ENCODE measurements at regions not wholly inside any gene's neighbourhood (a gene's known extent, or its start where the extent isn't known, plus 50 kb on each side); places are given as distances from the start of the nearest gene placed in this dataset.

DNA sequence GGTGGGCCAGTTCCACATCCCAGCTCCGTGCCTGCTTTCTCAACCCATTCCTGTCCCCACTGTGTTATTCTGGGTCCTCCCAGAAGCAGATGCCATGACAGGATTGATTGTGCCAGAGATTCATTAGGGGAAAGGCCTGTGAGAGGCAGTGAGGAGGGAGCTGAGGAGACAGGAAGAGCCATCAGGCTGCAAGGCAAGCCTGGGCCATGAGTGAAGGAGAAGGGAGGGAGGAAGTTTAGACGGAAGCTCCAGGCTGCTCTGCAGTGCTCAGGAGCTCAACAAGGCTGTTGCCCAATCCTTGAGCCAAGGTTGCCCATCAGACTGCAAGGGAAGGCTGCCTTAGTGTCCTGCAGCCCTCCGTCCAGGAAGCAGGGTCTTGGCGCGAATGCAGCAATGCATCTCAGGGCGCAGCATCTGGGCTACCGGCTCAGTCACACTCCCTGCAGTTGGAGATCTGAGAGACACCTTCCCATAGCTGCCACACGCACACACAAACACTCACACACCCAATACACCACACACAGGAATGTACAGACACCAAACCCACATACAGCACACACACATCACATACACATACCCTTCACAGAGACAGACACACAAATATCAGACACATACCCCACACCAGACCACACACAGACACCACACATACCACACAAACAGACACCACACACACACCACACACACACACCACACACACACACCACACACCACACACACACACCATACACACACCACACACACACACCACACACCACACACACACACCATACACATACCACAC, 139.5 kb upstream of the NDUFV2 start:
- Mint-ChIP-seq H3K9me3 (no peaks in the 10 kb centered on the region), H3K36me3 (ENCODE audit: low read depth) (no peaks in the 10 kb centered on the region), H3K27me3 (peaks cover 8% of the 10 kb centered on the region), H3K4me1 (ENCODE audit: low read depth) (no peaks in the 10 kb centered on the region), H3K4me3 (no peak overlapping the region), H3K27ac (no peak overlapping the region)
- no peak for DNase-seq

DNA sequence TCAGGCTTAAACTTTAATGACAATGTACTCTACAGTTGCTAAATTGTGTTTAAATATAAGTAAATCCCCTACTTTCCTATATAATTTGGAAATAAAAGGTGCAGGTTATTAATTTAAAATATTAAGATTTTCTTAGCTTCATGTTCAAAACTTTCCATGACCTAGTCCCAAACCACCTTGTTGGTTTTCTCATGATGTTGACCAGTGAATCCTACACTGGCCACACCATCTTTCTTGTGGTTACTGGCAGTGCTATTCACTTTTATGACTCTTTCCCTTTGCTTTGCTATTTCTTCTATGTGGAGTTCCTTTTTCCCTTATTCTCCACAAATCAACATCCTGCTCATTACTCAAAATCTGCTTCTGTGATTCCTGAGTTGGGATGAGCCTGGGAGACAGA, 138.6 kb upstream of the NDUFV2 start:
- no peaks in the 10 kb centered on the region for H3K4me1 Mint-ChIP-seq (ENCODE audit: low read depth)
- no peak overlapping the region for H3K4me3 Mint-ChIP-seq
- no peaks in the 10 kb centered on the region for H3K9me3 Mint-ChIP-seq
- DNase-seq = no peak
- no peaks in the 10 kb centered on the region for H3K36me3 Mint-ChIP-seq (ENCODE audit: low read depth)
- H3K27ac Mint-ChIP-seq = no peak overlapping the region
- peaks cover under 1% of the 10 kb centered on the region for H3K27me3 Mint-ChIP-seq

DNA sequence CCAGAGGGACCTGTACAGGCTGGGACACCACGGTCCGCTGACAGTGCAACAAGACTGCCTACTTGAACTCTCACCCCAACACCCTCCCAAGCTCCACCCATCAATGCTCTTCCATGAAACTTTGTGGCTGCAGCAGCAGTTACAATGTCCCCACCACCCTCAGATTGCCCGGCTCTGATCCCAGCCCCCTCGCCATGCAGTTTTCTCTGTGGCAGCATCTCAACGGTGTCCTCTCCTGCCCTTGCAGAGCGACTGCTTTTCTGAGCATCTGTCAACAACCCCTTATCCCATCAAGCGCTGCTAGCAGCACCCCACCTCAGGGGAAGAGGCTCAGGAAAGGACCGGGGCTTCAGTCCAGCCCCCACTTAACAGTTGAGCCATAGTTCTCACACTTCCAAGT, 137.1 kb upstream of the NDUFV2 start:
- Mint-ChIP-seq H3K27ac (no peak overlapping the region), H3K27me3 (no peaks in the 10 kb centered on the region), H3K4me1 (ENCODE audit: low read depth) (no peaks in the 10 kb centered on the region), H3K36me3 (ENCODE audit: low read depth) (no peaks in the 10 kb centered on the region), H3K9me3 (no peaks in the 10 kb centered on the region), H3K4me3 (no peak overlapping the region)
- DNase-seq = no peak

DNA sequence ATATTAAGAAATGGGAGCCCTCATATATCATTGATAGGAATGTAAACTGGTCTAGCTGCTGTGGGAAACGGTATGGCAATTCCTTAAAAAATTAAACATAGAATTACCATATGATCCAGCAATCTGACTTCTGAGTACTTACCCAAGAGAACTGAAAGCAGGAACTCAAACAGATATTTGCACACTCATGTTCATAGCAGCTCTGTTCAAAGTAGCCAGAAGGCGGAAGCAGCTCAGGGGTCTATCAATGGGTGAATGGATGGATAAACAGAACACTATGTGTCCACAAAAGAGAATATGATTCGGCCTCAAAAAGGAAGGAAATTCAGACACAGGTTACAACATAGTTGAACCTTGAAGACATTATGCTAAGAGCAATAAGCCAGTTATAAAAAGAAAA, 135.7 kb upstream of the NDUFV2 start:
- H3K27me3 Mint-ChIP-seq = peaks cover 2% of the 10 kb centered on the region
- no peak for DNase-seq
- no peaks in the 10 kb centered on the region for H3K4me1 Mint-ChIP-seq (ENCODE audit: low read depth)
- no peak overlapping the region for H3K27ac Mint-ChIP-seq
- no peaks in the 10 kb centered on the region for H3K36me3 Mint-ChIP-seq (ENCODE audit: low read depth)
- no peak overlapping the region for H3K4me3 Mint-ChIP-seq
- H3K9me3 Mint-ChIP-seq = no peaks in the 10 kb centered on the region

DNA sequence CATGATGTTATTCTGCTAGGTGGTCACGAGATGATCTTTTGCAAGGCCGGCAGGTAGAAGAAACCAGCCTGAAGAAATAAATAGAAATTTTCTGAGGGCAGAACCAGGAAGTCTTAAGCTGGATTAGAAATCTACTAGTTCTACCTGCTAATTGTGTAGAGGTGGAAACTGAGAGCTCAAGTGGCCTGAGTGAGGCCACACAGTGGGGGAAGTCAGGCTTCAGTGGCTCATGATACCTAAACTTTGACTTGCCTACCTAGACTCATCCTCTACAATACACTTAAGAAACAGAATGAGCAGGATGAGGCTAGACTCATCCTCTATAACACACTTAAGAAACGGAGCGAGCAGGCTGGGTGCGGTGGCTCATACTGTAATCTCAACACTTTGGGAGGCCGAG, 134.9 kb upstream of the NDUFV2 start:
- Mint-ChIP-seq H3K4me1 (ENCODE audit: low read depth) (no peaks in the 10 kb centered on the region), H3K9me3 (no peaks in the 10 kb centered on the region), H3K36me3 (ENCODE audit: low read depth) (no peaks in the 10 kb centered on the region), H3K4me3 (no peak overlapping the region), H3K27ac (no peak overlapping the region), H3K27me3 (peaks cover 2% of the 10 kb centered on the region)
- DNase-seq = no peak

DNA sequence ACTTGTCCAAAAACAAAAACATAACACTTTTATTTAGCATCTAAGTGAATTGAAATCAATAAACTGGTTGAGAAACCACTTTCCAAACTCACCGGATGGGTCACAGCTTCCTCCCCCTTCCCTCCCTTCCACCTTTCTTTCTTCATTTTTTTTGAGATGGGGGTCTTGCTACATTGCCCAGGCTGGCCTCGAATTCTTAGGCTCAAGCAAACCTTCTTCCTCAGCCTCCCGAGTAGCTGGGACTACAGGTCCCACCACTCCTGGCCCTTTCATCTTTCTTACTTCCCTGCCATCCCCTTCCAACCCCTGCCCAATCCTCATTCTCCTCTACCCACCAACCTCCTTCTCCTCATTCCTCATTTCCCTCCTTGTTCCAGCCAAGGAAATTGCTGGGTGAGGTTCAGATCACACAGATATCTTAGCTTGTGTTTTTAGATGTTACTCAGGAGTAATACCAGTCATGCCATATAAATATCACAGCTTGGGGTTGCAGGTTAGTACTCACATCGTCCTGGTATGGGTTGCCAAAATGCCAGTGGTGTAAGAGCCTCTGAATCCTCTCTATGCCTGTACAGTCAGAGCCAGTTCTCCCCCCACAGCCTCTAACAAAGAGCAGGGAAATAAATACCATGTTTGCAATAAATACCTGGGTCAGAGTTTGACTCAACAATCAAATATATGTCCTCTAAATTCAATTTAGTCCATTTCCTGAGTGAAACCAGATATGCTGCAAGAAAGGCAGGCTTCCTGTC, 132.7 kb upstream of the NDUFV2 start:
- H3K27me3 Mint-ChIP-seq = peaks cover 8% of the 10 kb centered on the region
- no peaks in the 10 kb centered on the region for H3K9me3 Mint-ChIP-seq
- H3K27ac Mint-ChIP-seq = no peak overlapping the region
- DNase-seq = no peak
- no peak overlapping the region for H3K4me3 Mint-ChIP-seq
- H3K4me1 Mint-ChIP-seq (ENCODE audit: low read depth) = no peaks in the 10 kb centered on the region
- H3K36me3 Mint-ChIP-seq (ENCODE audit: low read depth) = no peaks in the 10 kb centered on the region

DNA sequence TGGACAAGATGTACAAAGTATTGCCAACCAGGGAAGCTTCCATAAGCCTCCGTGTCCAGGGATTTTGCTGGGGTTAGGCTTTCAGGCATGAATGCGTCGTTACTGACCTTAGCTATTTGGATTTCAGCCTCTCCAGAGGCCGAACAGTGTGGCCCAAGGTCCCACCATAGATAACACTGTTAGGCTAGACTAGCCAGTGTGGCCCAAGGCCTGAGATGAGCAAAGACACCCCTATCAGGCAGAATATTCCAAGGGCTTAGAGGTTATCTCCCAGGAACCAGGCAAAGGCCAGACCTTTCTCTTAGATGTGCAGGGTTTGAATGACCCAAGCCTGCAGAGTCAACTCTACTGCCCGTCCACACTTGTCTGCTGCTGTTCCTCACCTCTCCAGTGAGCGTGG, 131.7 kb upstream of the NDUFV2 start:
- no peaks in the 10 kb centered on the region for H3K36me3 Mint-ChIP-seq (ENCODE audit: low read depth)
- H3K27me3 Mint-ChIP-seq = peaks cover 8% of the 10 kb centered on the region
- no peak overlapping the region for H3K27ac Mint-ChIP-seq

DNA sequence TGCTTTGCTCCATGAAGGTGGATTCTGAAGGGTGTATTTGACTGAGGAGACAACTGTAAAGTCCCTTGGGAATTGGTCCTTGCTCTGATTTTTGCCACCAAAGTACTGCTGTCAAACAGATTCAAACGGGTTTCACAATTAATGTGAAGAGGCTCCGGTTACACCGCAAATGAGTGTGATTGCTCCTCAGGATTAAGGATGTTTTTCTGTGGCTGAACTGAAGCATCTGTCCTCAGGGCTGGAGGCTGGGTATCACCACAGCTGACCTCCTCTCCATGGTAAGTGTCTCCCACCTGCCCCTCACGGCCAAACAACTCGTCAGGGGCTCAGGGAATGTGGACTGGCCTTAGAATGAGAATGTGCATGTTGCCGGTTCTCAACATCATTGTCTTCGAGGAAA, 130.4 kb upstream of the NDUFV2 start:
- Mint-ChIP-seq H3K9me3 (no peaks in the 10 kb centered on the region), H3K36me3 (ENCODE audit: low read depth) (no peaks in the 10 kb centered on the region), H3K4me1 (ENCODE audit: low read depth) (no peaks in the 10 kb centered on the region), H3K4me3 (no peak overlapping the region), H3K27ac (no peak overlapping the region), H3K27me3 (peaks cover 8% of the 10 kb centered on the region)
- no peak for DNase-seq

More for the DNA sequence above, 131.7 kb upstream of the NDUFV2 start:
- Mint-ChIP-seq H3K4me3 (no peak overlapping the region), H3K9me3 (no peaks in the 10 kb centered on the region), H3K4me1 (ENCODE audit: low read depth) (no peaks in the 10 kb centered on the region)
- no peak for DNase-seq

DNA sequence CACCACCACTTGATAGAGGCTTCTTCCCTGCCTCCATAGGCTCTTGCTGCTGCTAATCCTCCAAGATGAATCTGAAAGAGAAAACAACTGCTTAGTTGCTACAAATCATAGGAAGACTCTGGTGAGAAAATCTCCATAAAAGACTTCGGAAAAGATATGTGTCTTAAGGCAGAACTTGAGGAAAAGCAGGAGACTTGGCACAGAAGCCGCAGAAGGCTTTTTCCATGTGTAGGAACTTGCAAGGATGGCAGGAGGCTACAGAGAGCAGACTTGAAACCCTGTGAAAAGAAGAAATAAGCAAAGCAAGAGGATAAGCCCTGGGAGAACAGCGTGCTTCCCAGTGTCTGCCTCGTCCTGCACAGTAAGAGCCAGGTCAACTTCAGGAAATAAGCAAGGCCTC, 128.2 kb upstream of the NDUFV2 start:
- peaks cover 8% of the 10 kb centered on the region for H3K27me3 Mint-ChIP-seq
- H3K4me1 Mint-ChIP-seq (ENCODE audit: low read depth) = no peaks in the 10 kb centered on the region
- H3K4me3 Mint-ChIP-seq = no peak overlapping the region
- H3K9me3 Mint-ChIP-seq = no peaks in the 10 kb centered on the region
- no peak overlapping the region for H3K27ac Mint-ChIP-seq
- H3K36me3 Mint-ChIP-seq (ENCODE audit: low read depth) = no peaks in the 10 kb centered on the region
- DNase-seq = no peak

DNA sequence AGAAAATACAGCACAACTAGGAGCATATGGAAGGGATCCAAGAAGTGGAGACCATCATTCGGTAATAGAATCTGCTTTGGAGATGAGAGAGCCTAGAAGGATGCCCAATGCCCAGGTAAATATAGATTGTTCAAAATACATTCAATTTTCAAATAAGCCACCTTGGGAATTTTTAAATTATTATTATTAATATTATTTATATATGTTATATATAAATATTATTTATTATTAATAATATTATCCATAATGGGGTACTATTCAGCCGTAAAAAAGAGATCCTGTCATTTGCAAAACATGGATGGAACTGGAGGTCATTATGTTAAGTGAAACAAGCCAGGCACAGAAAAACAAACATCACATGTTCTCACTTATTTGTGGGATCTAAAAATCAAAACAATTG, 127.8 kb upstream of the NDUFV2 start:
- no peaks in the 10 kb centered on the region for H3K36me3 Mint-ChIP-seq (ENCODE audit: low read depth)
- DNase-seq = no peak
- no peak overlapping the region for H3K4me3 Mint-ChIP-seq
- peaks cover 8% of the 10 kb centered on the region for H3K27me3 Mint-ChIP-seq
- H3K4me1 Mint-ChIP-seq (ENCODE audit: low read depth) = no peaks in the 10 kb centered on the region
- H3K9me3 Mint-ChIP-seq = no peaks in the 10 kb centered on the region
- H3K27ac Mint-ChIP-seq = no peak overlapping the region

DNA sequence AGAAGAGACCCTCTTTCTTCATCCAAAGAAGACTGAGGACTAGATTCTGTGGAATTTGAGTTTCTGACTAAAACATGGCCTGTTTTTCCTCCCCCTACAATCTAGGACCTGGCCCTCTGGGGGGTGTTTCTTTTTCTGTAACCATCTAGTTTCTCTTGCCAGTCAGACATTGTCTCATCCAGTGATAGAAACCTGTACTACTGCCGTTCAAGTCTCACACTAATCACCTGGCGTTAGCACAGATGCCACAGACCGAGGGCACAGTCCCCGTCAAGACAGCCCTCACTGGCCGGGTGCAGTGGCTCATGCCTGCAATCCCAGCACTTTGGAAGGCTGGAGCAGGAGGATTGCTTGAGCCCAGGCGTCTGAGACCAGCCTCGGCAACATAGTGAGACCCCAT, 126.9 kb upstream of the NDUFV2 start:
- Mint-ChIP-seq H3K4me3 (no peak overlapping the region), H3K36me3 (ENCODE audit: low read depth) (no peaks in the 10 kb centered on the region), H3K27me3 (peaks cover 8% of the 10 kb centered on the region), H3K27ac (no peak overlapping the region), H3K4me1 (ENCODE audit: low read depth) (no peaks in the 10 kb centered on the region), H3K9me3 (no peaks in the 10 kb centered on the region)
- DNase-seq = no peak

DNA sequence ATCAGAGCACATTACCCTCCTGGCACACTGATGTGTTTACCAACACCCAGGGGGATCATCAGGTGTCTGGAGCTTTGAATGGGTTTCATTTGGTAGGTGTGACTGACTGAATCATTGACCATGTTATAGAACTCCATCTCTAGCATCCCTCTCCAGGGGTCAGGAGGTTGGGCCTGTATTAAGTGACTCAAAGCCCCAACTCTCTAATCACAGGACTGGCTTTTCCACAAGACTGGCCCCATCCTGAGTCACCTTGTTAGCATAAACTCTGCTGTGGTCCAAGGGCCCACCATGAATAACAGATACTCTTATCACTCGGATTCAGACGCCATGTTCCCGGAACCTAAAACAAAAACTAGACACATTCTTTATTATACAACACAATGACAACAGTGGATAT, 125.9 kb upstream of the NDUFV2 start:
- Mint-ChIP-seq H3K36me3 (ENCODE audit: low read depth) (no peaks in the 10 kb centered on the region), H3K9me3 (no peaks in the 10 kb centered on the region), H3K27me3 (peaks cover 8% of the 10 kb centered on the region), H3K27ac (no peak overlapping the region), H3K4me1 (ENCODE audit: low read depth) (no peaks in the 10 kb centered on the region), H3K4me3 (no peak overlapping the region)
- no peak for DNase-seq

DNA sequence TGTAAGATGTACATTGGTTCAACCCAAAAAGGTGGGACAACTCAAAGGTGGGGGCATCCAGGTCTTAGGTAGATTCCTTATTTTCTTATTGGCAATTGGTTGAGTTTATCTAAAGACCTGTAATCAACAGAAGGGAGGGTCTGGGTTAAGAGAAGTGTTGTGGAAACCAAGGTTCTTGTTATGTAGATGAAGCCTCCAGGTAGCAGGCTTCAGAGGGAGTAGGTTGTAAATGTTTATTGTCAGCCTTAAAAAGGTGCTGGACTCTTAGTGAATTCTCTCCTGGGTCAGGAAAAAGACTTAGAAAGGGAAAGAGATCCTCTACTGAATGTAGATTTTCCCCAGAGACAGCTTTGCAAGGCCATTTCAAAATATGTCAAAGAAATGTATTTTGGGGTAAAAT, 125.3 kb upstream of the NDUFV2 start:
- no peak for DNase-seq
- peaks cover 6% of the 10 kb centered on the region for H3K27me3 Mint-ChIP-seq
- no peaks in the 10 kb centered on the region for H3K36me3 Mint-ChIP-seq (ENCODE audit: low read depth)
- no peaks in the 10 kb centered on the region for H3K4me1 Mint-ChIP-seq (ENCODE audit: low read depth)
- H3K27ac Mint-ChIP-seq = no peak overlapping the region
- no peaks in the 10 kb centered on the region for H3K9me3 Mint-ChIP-seq
- H3K4me3 Mint-ChIP-seq = no peak overlapping the region

DNA sequence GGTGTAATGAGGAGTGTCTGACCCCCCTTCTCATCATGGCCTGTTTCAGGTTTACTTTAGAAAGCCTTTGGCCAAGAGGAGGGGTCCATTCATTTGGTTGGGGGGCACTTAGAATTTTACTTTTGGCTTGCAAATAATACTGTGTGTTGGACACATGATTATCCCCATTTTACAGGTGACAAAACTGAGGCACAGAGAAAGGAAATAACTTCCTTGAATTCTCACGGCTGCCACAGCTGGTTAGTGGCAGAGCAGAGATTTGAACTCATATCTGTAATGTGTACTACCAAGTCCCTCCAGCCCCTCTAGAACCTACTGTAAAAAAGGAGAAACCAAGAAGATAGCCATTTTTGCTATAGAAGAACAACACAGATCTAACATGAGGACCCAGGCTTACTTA, 124.8 kb upstream of the NDUFV2 start:
- H3K9me3 Mint-ChIP-seq = no peaks in the 10 kb centered on the region
- H3K27ac Mint-ChIP-seq = no peak overlapping the region
- no peak for DNase-seq
- no peaks in the 10 kb centered on the region for H3K36me3 Mint-ChIP-seq (ENCODE audit: low read depth)
- H3K4me1 Mint-ChIP-seq (ENCODE audit: low read depth) = no peaks in the 10 kb centered on the region
- H3K27me3 Mint-ChIP-seq = peaks cover 6% of the 10 kb centered on the region
- H3K4me3 Mint-ChIP-seq = no peak overlapping the region

DNA sequence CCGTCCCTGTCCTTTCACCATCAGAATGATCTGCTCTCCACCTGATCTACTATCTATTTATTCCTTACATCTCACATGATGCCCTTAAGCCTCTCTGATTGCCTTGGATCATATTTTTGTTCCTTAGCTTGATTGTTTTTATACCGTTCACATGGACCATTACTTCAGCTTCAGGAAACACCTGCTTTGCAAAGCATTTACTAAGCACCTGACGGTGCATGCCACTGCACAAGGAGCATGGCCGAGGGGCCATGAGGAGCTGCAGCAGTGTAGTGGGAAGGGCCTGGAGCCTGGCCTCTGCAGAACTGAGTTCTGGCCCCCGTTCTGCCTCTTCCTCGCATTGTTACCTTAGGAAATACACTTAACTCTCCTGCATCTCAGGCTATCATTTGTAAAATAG, 124.1 kb upstream of the NDUFV2 start:
- no peaks in the 10 kb centered on the region for H3K36me3 Mint-ChIP-seq (ENCODE audit: low read depth)
- DNase-seq = no peak
- H3K27ac Mint-ChIP-seq = no peak overlapping the region
- no peaks in the 10 kb centered on the region for H3K9me3 Mint-ChIP-seq
- H3K27me3 Mint-ChIP-seq = peaks cover 1% of the 10 kb centered on the region
- H3K4me3 Mint-ChIP-seq = no peak overlapping the region
- no peaks in the 10 kb centered on the region for H3K4me1 Mint-ChIP-seq (ENCODE audit: low read depth)

All from activated T-cell treated with anti-CD3 and anti-CD28 coated beads, Interleukin-2, amount 50 U/mL, for 24 hours (primary cell).